WTC11 (cell line): ENCODE measurements at regions not wholly inside any gene's neighbourhood (a gene's known extent, or its start where the extent isn't known, plus 50 kb on each side); places are given as distances from the start of the nearest gene placed in this dataset.

Experiments used
- CTCF ChIP-seq: fragments of 200-600 bp; IDR thresholded peaks from 2 replicates; pipeline ENCODE4 v1.8.0; 2022; ENCODE audit warnings: antibody characterized with exemption
- NR3C1 ChIP-seq: sonication (generic); formaldehyde crosslinking; conservative IDR thresholded peaks from 2 replicates; pipeline ENCODE4 v1.8.1; 2023; ENCODE audit warnings: low read depth, mild to moderate bottlenecking, missing genetic modification reagents
- USF1 ChIP-seq: sonication (generic); formaldehyde crosslinking; IDR thresholded peaks from 2 replicates; pipeline ENCODE4 v1.8.0; 2022; ENCODE audit warnings: mild to moderate bottlenecking, missing genetic modification reagents
- USF2 ChIP-seq: sonication (generic); formaldehyde crosslinking; IDR thresholded peaks from 2 replicates; pipeline ENCODE4 v1.8.1; 2023; ENCODE audit warnings: mild to moderate bottlenecking, missing genetic modification reagents, moderate library complexity
- ZNF121 ChIP-seq: sonication (generic); formaldehyde crosslinking; IDR thresholded peaks from 2 replicates; pipeline ENCODE4 v1.8.0; 2023; ENCODE audit warnings: missing genetic modification reagents

GRCh38 chr9:82492274-82492673 is 503.7 kb downstream of the SPATA31D1 start:
- no peak for TF ChIP-seq USF2 (CRISPR knock-in tag)
- no peak for TF ChIP-seq NR3C1 (CRISPR knock-in tag)
- TF ChIP-seq USF1 (CRISPR knock-in tag): no peak
- no peak for TF ChIP-seq ZNF121
- no peak for TF ChIP-seq CTCF
